ENCODE measurements at regions not wholly inside any gene's neighbourhood (a gene's known extent, or its start where the extent isn't known, plus 50 kb on each side); places are given as distances from the start of the nearest gene placed in this dataset.

GRCh38 chr6:146938266-146938665 is 266.0 kb upstream of the STXBP5 start:
- no TSS peak for BruUV-seq (replicated peaks)
- POLR2A ChIA-PET, result no interaction called here
- Histone ChIP-seq H3K4me3 (no peak overlapping the region), H3K27ac (ENCODE audit: control insufficient read depth, insufficient read depth) (no peak overlapping the region), H2AFZ (ENCODE audit: control insufficient read depth, low read depth, low read length) (no peak overlapping the region), H3K36me3 (ENCODE audit: control insufficient read depth in 2 of 2, insufficient read depth in 2 of 2, low read length in 1 of 2) (no peaks in the 10 kb centered on the region), H3K4me1 (ENCODE audit: control insufficient read depth, insufficient read depth, low read length) (no peaks in the 10 kb centered on the region), H3K27me3 (replicated peaks in 1 of 2; ENCODE audit: control insufficient read depth in 2 of 2, insufficient read depth in 2 of 2, low read length in 1 of 2) (no peaks in the 10 kb centered on the region), H3K9me3 (replicated peaks; ENCODE audit: control insufficient read depth, insufficient read depth, low read length) (no peaks in the 10 kb centered on the region), H3K9ac (ENCODE audit: control insufficient read depth, insufficient read depth, low read length) (no peak overlapping the region), H3K4me2 (ENCODE audit: control insufficient read depth, insufficient read depth) (no peak overlapping the region), H4K20me1 (ENCODE audit: control insufficient read depth, insufficient read depth) (no peaks in the 10 kb centered on the region), H3K79me2 (ENCODE audit: control insufficient read depth, insufficient read depth, low read length) (no peaks in the 10 kb centered on the region)
- CTCF ChIA-PET, result no interaction called here
- DNase-seq (ENCODE audit: low read depth, low spot score), result no peak
- in situ Hi-C loops (cut with MboI), result no loop called here
- WGBS (ENCODE audit: insufficient coverage, insufficient replicate concordance, low lambda C conversion rate, missing lambda C conversion rate), result 6% methylated on average over 1 of the region's 1 CpG
- RAD21 ChIA-PET (ENCODE audit: unreplicated experiment), result no interaction called here
- TF ChIP-seq NRF1 (conservative IDR thresholded peaks at IDR 0.05; ENCODE audit: low read depth, low read length), result no peak
- no peak for TF ChIP-seq RUNX3 (IDR thresholded peaks at IDR 0.05; ENCODE audit: low read length)
- TF ChIP-seq NBN (IDR thresholded peaks at IDR 0.05), result no peak
- TF ChIP-seq HDAC2 (IDR thresholded peaks at IDR 0.05), result no peak
- no peak for TF ChIP-seq IKZF2 (IDR thresholded peaks at IDR 0.05)
- TF ChIP-seq ETV6 (conservative IDR thresholded peaks at IDR 0.05 in 1 of 2, IDR thresholded peaks at IDR 0.05 in 1 of 2; ENCODE audit: borderline replicate concordance in 1 of 2, low read depth in 1 of 2), result no peak
- TF ChIP-seq, protein P1, sequence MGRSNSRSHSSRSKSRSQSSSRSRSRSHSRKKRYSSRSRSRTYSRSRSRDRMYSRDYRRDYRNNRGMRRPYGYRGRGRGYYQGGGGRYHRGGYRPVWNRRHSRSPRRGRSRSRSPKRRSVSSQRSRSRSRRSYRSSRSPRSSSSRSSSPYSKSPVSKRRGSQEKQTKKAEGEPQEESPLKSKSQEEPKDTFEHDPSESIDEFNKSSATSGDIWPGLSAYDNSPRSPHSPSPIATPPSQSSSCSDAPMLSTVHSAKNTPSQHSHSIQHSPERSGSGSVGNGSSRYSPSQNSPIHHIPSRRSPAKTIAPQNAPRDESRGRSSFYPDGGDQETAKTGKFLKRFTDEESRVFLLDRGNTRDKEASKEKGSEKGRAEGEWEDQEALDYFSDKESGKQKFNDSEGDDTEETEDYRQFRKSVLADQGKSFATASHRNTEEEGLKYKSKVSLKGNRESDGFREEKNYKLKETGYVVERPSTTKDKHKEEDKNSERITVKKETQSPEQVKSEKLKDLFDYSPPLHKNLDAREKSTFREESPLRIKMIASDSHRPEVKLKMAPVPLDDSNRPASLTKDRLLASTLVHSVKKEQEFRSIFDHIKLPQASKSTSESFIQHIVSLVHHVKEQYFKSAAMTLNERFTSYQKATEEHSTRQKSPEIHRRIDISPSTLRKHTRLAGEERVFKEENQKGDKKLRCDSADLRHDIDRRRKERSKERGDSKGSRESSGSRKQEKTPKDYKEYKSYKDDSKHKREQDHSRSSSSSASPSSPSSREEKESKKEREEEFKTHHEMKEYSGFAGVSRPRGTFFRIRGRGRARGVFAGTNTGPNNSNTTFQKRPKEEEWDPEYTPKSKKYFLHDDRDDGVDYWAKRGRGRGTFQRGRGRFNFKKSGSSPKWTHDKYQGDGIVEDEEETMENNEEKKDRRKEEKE (IDR thresholded peaks at IDR 0.05), result no peak
- TF ChIP-seq BHLHE40 (IDR thresholded peaks at IDR 0.05; ENCODE audit: borderline replicate concordance in 1 of 2, low read depth in 2 of 2, low read length in 1 of 2), result no peak
- no peak for TF ChIP-seq ZNF687 (IDR thresholded peaks at IDR 0.05)
- TF ChIP-seq ZBTB11 (CRISPR knock-in tag; IDR thresholded peaks at IDR 0.05), result no peak
- no peak for TF ChIP-seq PAX5 (IDR thresholded peaks at IDR 0.05; ENCODE audit: borderline replicate concordance, low read depth, low read length)
- TF ChIP-seq ZNF207 (IDR thresholded peaks at IDR 0.05; ENCODE audit: borderline replicate concordance), result no peak
- intact Hi-C loops (cut with micrococcal nuclease; ENCODE audit: unreplicated experiment), result no loop called here
- SMC1A ChIA-PET (ENCODE audit: uncharacterized antibody, unreplicated experiment), result interaction anchor here (1.4 kb wide), 1 partner anchor 8 kb away, joined by 4 read pairs; no protein-coding TSS in a partner anchor
- ATAC-seq, result no peak
- no peak for FAIRE-seq

Data from GM12878 (cell line).